Activated T-helper 2 cell treated with anti-CD3 and anti-CD28 coated beads, Interferon-gamma antibody, Interleukin-2, Interleukin-4, amounts not matched to agents 10 μg/mL and 5 μg/mL and 100 μg/mL, durations not matched to agents 14 hours and 24 hours and 36 hours (primary cell): ENCODE measurements at regions not wholly inside any gene's neighbourhood (a gene's known extent, or its start where the extent isn't known, plus 50 kb on each side); places are given as distances from the start of the nearest gene placed in this dataset.
"Not testable (repeated sequence)": the region's sequence is repeated elsewhere in the genome, so short reads cannot be mapped to it uniquely, and the experiment has no call there.

Experiments used
- DNase-seq: peaks from one replicate; pipeline ENCODE4 v3.0.0; 2021; ENCODE audit warnings: low spot score
- H3K27ac Mint-ChIP-seq: one replicate; pipeline ENCODE4 v1.8.0; 2021; ENCODE audit warnings: mixed read lengths
- H3K27me3 Mint-ChIP-seq: one replicate; pipeline ENCODE4 v1.8.0; 2021; ENCODE audit warnings: low read depth, mixed read lengths
- H3K36me3 Mint-ChIP-seq: one replicate; pipeline ENCODE4 v1.8.0; 2021; ENCODE audit warnings: low read depth, mixed read lengths
- H3K4me1 Mint-ChIP-seq: one replicate; pipeline ENCODE4 v1.8.0; 2021; ENCODE audit warnings: low read depth, mixed read lengths
- H3K4me3 Mint-ChIP-seq: one replicate; pipeline ENCODE4 v1.8.0; 2021; ENCODE audit warnings: low read depth, mild to moderate bottlenecking, moderate library complexity, mixed read lengths
- H3K9me3 Mint-ChIP-seq: one replicate; pipeline ENCODE4 v1.8.0; 2021; ENCODE audit warnings: mixed read lengths
- intact Hi-C: fragments of 100-400 bp; cut with micrococcal nuclease; formaldehyde crosslinking; loops from one replicate; pipeline ENCODE4 v1.15.1; 2023

DNA sequence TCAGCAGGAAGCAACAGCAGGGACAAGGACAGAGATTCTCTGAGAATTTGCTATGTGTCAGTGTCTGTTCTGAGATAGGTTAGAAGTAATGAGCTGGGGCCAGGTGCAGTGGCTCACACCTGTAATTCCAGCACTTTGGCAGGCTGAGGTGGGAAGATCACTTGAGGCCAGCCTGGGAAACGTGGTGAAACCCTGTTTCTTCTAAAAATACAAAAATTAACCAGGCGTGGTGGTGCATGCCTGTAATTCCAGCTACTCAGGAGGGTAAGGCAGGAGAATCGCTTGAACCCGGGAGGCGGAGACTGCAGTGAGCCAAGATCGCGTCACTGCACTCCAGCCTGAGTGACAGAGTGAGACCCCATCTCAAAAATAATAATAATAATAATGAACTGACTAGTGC lies 66.5 kb upstream of the ACYP2 start:
- Mint-ChIP-seq H3K4me1 (peaks cover 26% of the 10 kb centered on the region), H3K36me3 (peaks cover 16% of the 10 kb centered on the region)
- H3K27me3 Mint-ChIP-seq, H3K9me3 Mint-ChIP-seq, H3K4me3 Mint-ChIP-seq, intact Hi-C loops, H3K27ac Mint-ChIP-seq, DNase-seq: not testable (repeated sequence)

- intact Hi-C loops: no loop called here
- DNase-seq: no peak
- Mint-ChIP-seq H3K27ac (no peak overlapping the region), H3K4me3 (no peak overlapping the region), H3K36me3 (peaks cover 16% of the 10 kb centered on the region), H3K9me3 (peaks cover 6% of the 10 kb centered on the region), H3K27me3 (no peaks in the 10 kb centered on the region), H3K4me1 (peaks cover 20% of the 10 kb centered on the region)
Measured at GRCh38 chr2:54048117-54048785, 67.2 kb upstream of the ACYP2 start.

GRCh38 chr2:54047658-54048057 lies 67.8 kb upstream of the ACYP2 start:
- no peaks in the 10 kb centered on the region for H3K27me3 Mint-ChIP-seq
- peaks cover 14% of the 10 kb centered on the region for H3K4me1 Mint-ChIP-seq
- no peak overlapping the region for H3K4me3 Mint-ChIP-seq
- H3K36me3 Mint-ChIP-seq: peaks cover 16% of the 10 kb centered on the region
- intact Hi-C loops: no loop called here
- no peak for DNase-seq
- peaks cover 6% of the 10 kb centered on the region for H3K9me3 Mint-ChIP-seq
- H3K27ac Mint-ChIP-seq: no peak overlapping the region

- DNase-seq: no peak
- no peak overlapping the region for H3K4me3 Mint-ChIP-seq
- H3K4me1 Mint-ChIP-seq: peaks cover 12% of the 10 kb centered on the region
- peaks cover 6% of the 10 kb centered on the region for H3K9me3 Mint-ChIP-seq
- H3K36me3 Mint-ChIP-seq: peaks cover 16% of the 10 kb centered on the region
- H3K27me3 Mint-ChIP-seq: no peaks in the 10 kb centered on the region
- intact Hi-C loops: no loop called here
- H3K27ac Mint-ChIP-seq: no peak overlapping the region
Measured at GRCh38 chr2:54047091-54047490, 68.3 kb upstream of the ACYP2 start.

DNA sequence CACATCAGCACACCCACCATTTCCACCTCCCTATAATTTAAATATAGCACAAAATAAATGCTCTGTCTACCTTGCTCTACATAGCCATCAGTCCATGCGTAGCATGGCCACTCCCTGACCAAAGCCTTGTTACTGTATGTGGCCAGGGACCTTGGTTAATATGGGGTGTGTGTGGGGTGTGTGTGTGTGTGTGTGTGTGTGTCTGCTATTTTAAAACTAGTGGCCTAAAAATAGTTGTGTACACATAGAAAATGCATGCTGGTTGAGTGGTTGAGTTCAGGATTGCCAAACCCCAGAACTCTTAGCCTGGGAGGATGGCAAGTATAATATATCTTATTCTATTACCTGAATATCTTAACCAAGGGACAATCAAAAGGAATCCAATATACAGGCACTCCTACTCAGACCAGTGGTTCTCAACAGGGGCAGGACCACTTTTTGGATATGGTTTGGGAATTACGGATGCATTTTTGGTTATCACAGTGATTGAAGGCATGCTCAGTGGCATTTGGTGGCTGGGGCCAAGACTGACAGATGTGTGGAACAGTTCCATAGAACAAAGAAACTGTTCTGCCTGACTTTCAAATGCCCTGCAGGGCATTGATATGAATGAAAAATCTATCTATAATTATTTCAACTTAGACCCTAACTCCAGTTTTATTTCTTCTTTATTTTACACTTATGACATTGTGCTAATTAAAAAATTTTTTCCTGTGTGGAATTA lies 72.3 kb upstream of the PSME4 start:
- intact Hi-C loops: loop anchor here (5.0 kb wide), 1 partner anchor 39 kb away; no protein-coding TSS in a partner anchor
- H3K9me3 Mint-ChIP-seq: peaks cover 6% of the 10 kb centered on the region
- no peak for DNase-seq
- peaks cover 9% of the 10 kb centered on the region for H3K36me3 Mint-ChIP-seq
- H3K27me3 Mint-ChIP-seq: no peaks in the 10 kb centered on the region
- no peak overlapping the region for H3K4me3 Mint-ChIP-seq
- H3K27ac Mint-ChIP-seq: no peak overlapping the region
- peaks cover 5% of the 10 kb centered on the region for H3K4me1 Mint-ChIP-seq

GRCh38 chr2:54042341-54042740 lies 71.5 kb upstream of the PSME4 start:
- H3K4me1 Mint-ChIP-seq: peaks cover 2% of the 10 kb centered on the region
- no peak for DNase-seq
- H3K4me3 Mint-ChIP-seq: no peak overlapping the region
- intact Hi-C loops: loop anchor here (5.0 kb wide), 1 partner anchor 40 kb away; no protein-coding TSS in a partner anchor
- no peak overlapping the region for H3K27ac Mint-ChIP-seq
- H3K36me3 Mint-ChIP-seq: peaks cover 9% of the 10 kb centered on the region
- H3K27me3 Mint-ChIP-seq: no peaks in the 10 kb centered on the region
- peaks cover 6% of the 10 kb centered on the region for H3K9me3 Mint-ChIP-seq

DNA sequence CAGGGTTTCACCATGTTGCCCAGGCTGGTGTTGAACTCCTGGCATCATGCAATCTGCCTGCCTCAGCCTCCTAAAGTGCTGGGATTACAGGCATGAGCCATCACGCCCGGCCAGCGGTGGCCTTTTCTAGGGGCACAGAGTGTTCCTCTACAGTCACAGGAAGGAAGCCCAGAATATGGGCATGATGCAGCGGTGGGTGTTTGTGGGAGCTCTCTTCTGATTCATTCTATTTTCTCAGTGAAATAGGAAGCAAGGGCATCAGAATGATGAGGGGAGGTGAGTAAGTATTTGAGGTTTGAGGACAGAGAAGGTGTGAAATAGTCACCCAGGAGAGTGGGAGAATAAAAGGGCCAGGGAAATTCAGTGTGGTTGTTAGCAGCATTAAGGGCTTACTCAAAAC lies 70.3 kb upstream of the PSME4 start:
- Mint-ChIP-seq H3K27ac (no peak overlapping the region), H3K4me1 (no peaks in the 10 kb centered on the region), H3K27me3 (no peaks in the 10 kb centered on the region), H3K9me3 (peaks cover 6% of the 10 kb centered on the region), H3K36me3 (peaks cover 9% of the 10 kb centered on the region), H3K4me3 (no peak overlapping the region)
- intact Hi-C loops: loop anchor here (1.0 to 5.0 kb wide), 5 partner anchors 13 to 156 kb away; partner anchors contain the start of gene PSME4
- no peak for DNase-seq

DNA sequence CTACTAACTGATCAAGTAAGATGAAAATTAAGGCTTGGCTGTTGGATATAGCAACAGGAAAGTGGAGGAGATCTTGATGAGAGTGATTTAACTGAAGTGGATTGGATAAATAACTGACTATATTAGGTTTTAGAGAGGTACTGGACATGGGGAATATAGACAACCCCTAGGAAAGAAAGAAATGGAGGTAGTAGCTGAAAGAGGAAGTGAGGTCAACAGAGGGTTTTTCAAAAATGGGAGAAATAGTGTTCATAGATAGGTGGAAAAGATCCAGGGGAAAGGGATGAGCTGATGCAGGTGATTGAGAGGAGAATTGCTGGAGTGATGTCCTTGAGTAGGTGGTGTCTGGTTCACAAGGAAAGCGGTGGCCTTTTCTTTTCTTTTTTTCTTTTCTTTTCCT lies 69.9 kb upstream of the PSME4 start:
- Mint-ChIP-seq H3K27ac (no peak overlapping the region), H3K9me3 (peaks cover 6% of the 10 kb centered on the region), H3K4me3 (no peak overlapping the region), H3K4me1 (no peaks in the 10 kb centered on the region), H3K27me3 (no peaks in the 10 kb centered on the region), H3K36me3 (peaks cover 9% of the 10 kb centered on the region)
- intact Hi-C loops: loop anchor here (1.0 to 5.0 kb wide), 5 partner anchors 14 to 156 kb away; partner anchors contain the start of gene PSME4
- no peak for DNase-seq

GRCh38 chr2:54040250-54040649 lies 69.5 kb upstream of the PSME4 start:
- Mint-ChIP-seq H3K36me3 (peaks cover 7% of the 10 kb centered on the region), H3K4me1 (no peaks in the 10 kb centered on the region), H3K9me3 (peaks cover 2% of the 10 kb centered on the region), H3K27me3 (no peaks in the 10 kb centered on the region), H3K4me3 (no peak overlapping the region), H3K27ac (no peak overlapping the region)
- intact Hi-C loops: loop anchor here (2.0 to 5.0 kb wide), 3 partner anchors 42 to 155 kb away; partner anchors contain the start of gene PSME4
- DNase-seq: no peak

GRCh38 chr2:54038835-54039234 lies 68.0 kb upstream of the PSME4 start:
- intact Hi-C loops: no loop called here
- no peaks in the 10 kb centered on the region for H3K36me3 Mint-ChIP-seq
- H3K9me3 Mint-ChIP-seq: no peaks in the 10 kb centered on the region
- H3K4me1 Mint-ChIP-seq: no peaks in the 10 kb centered on the region
- H3K27me3 Mint-ChIP-seq: no peaks in the 10 kb centered on the region
- no peak overlapping the region for H3K4me3 Mint-ChIP-seq
- no peak overlapping the region for H3K27ac Mint-ChIP-seq
- no peak for DNase-seq

DNA sequence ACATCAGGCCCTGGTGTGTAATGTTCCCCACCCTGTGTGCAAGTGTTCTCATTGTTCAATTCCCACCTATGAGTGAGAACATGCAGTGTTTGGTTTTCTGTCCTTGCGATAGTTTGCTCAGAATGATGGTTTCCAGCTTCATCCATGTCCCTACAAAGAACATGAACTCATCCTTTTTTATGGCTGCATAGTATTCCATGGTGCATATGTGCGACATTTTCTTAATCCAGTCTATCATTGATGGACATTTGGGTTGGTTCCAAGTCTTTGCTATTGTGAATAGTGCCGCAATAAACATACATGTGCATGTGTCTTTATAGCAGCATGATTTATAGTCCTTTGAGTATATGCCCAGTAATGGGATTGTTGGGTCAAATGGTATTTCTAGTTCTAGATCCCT lies 60.5 kb upstream of the PSME4 start:
- H3K9me3 Mint-ChIP-seq, H3K4me3 Mint-ChIP-seq, intact Hi-C loops, H3K4me1 Mint-ChIP-seq, DNase-seq, H3K27ac Mint-ChIP-seq, H3K27me3 Mint-ChIP-seq, H3K36me3 Mint-ChIP-seq: not testable (repeated sequence)

- peaks cover 6% of the 10 kb centered on the region for H3K36me3 Mint-ChIP-seq
Measured at GRCh38 chr2:54030806-54031205, 60.0 kb upstream of the PSME4 start.

GRCh38 chr2:54030396-54030741 lies 59.6 kb upstream of the PSME4 start:
- H3K27me3 Mint-ChIP-seq: no peaks in the 10 kb centered on the region
- intact Hi-C loops: no loop called here
- H3K36me3 Mint-ChIP-seq: peaks cover 6% of the 10 kb centered on the region
- H3K9me3 Mint-ChIP-seq: peaks cover 15% of the 10 kb centered on the region
- no peak overlapping the region for H3K27ac Mint-ChIP-seq
- no peak overlapping the region for H3K4me3 Mint-ChIP-seq
- peaks cover 9% of the 10 kb centered on the region for H3K4me1 Mint-ChIP-seq
- DNase-seq: no peak

More at GRCh38 chr2:54030806-54031205, 60.0 kb upstream of the PSME4 start:
- Mint-ChIP-seq H3K4me3 (no peak overlapping the region), H3K27ac (no peak overlapping the region), H3K4me1 (peaks cover 6% of the 10 kb centered on the region), H3K9me3 (peaks cover 11% of the 10 kb centered on the region), H3K27me3 (no peaks in the 10 kb centered on the region)
- intact Hi-C loops: no loop called here
- no peak for DNase-seq
